ENCODE measurements at regions not wholly inside any gene's neighbourhood (a gene's known extent, or its start where the extent isn't known, plus 50 kb on each side); places are given as distances from the start of the nearest gene placed in this dataset.
A peak's percentile ranks its signal among the peaks of the same experiment; 100 is the strongest.

GRCh38 chr5:106601620-106602019 is 1069.1 kb downstream of the EFNA5 start:
- peak; percentile 24 for ATAC-seq
- Histone ChIP-seq H3K9me3 (no peaks in the 10 kb centered on the region), H3K36me3 (no peaks in the 10 kb centered on the region), H3K4me3 (no peak overlapping the region), H3K27me3 (no peaks in the 10 kb centered on the region), H3K27ac (no peak overlapping the region), H3K4me1 (no peaks in the 10 kb centered on the region)
- TF ChIP-seq CTCF (IDR thresholded peaks at IDR 0.05): no peak
- intact Hi-C loops (cut with DNase I): no loop called here
- no peak for DNase-seq

GRCh38 chr5:106600803-106601202 is 1069.9 kb downstream of the EFNA5 start:
- DNase-seq: no peak
- intact Hi-C loops (cut with DNase I): no loop called here

GRCh38 chr5:106595864-106596263 is 1074.9 kb downstream of the EFNA5 start:
- intact Hi-C loops (cut with DNase I): no loop called here
- no peak for TF ChIP-seq CTCF (IDR thresholded peaks at IDR 0.05)
- H3K4me3 ChIP-seq: no peak overlapping the region
- H3K9me3 ChIP-seq: no peaks in the 10 kb centered on the region
- H3K4me1 ChIP-seq: no peaks in the 10 kb centered on the region
- H3K27me3 ChIP-seq: no peaks in the 10 kb centered on the region
- ATAC-seq (no peak), DNase-seq (no peak)
- H3K27ac ChIP-seq: no peak overlapping the region
- H3K36me3 ChIP-seq: no peaks in the 10 kb centered on the region

More at GRCh38 chr5:106600803-106601202, 1069.9 kb downstream of the EFNA5 start:
- no peaks in the 10 kb centered on the region for H3K4me1 ChIP-seq
- no peak for TF ChIP-seq CTCF (IDR thresholded peaks at IDR 0.05)
- H3K36me3 ChIP-seq: no peaks in the 10 kb centered on the region
- ATAC-seq: no peak
- no peak overlapping the region for H3K4me3 ChIP-seq
- no peaks in the 10 kb centered on the region for H3K9me3 ChIP-seq
- H3K27ac ChIP-seq: no peak overlapping the region
- H3K27me3 ChIP-seq: no peaks in the 10 kb centered on the region

- no peaks in the 10 kb centered on the region for H3K36me3 ChIP-seq
- H3K4me3 ChIP-seq: no peak overlapping the region
- intact Hi-C loops (cut with DNase I): no loop called here
- ATAC-seq: peak; percentile 22
- no peak overlapping the region for H3K27ac ChIP-seq
- H3K9me3 ChIP-seq: no peaks in the 10 kb centered on the region
- DNase-seq: no peak
- H3K4me1 ChIP-seq: no peaks in the 10 kb centered on the region
- no peaks in the 10 kb centered on the region for H3K27me3 ChIP-seq
- TF ChIP-seq CTCF (IDR thresholded peaks at IDR 0.05): no peak
Measured at GRCh38 chr5:106584268-106584667, 1086.5 kb downstream of the EFNA5 start.

GRCh38 chr5:106578736-106579135 is 1092.0 kb downstream of the EFNA5 start:
- Histone ChIP-seq H3K4me1 (no peaks in the 10 kb centered on the region), H3K4me3 (no peak overlapping the region), H3K27me3 (no peaks in the 10 kb centered on the region), H3K36me3 (no peaks in the 10 kb centered on the region), H3K27ac (no peak overlapping the region), H3K9me3 (no peaks in the 10 kb centered on the region)
- DNase-seq: no peak
- no peak for TF ChIP-seq CTCF (IDR thresholded peaks at IDR 0.05)
- no peak for ATAC-seq
- intact Hi-C loops (cut with DNase I): no loop called here

GRCh38 chr5:106574820-106575219 is 1095.9 kb downstream of the EFNA5 start:
- no peak for ATAC-seq
- DNase-seq: no peak

More at GRCh38 chr5:106574820-106575219, 1095.9 kb downstream of the EFNA5 start:
- Histone ChIP-seq H3K27ac (no peak overlapping the region), H3K9me3 (no peaks in the 10 kb centered on the region), H3K36me3 (no peaks in the 10 kb centered on the region), H3K4me1 (no peaks in the 10 kb centered on the region), H3K27me3 (no peaks in the 10 kb centered on the region), H3K4me3 (no peak overlapping the region)
- intact Hi-C loops (cut with DNase I): no loop called here
- TF ChIP-seq CTCF (IDR thresholded peaks at IDR 0.05): no peak
